Superior temporal gyrus (tissue), 1 donor: ENCODE measurements at regions not wholly inside any gene's neighbourhood (a gene's known extent, or its start where the extent isn't known, plus 50 kb on each side); places are given as distances from the start of the nearest gene placed in this dataset.
"Not testable (repeated sequence)": the region's sequence is repeated elsewhere in the genome, so short reads cannot be mapped to it uniquely, and the experiment has no call there.

Experiments
- DNase-seq: peaks from one replicate; pipeline ENCODE4 v3.0.0-alpha.2; 2016; ENCODE audit errors: extremely low spot score

DNA sequence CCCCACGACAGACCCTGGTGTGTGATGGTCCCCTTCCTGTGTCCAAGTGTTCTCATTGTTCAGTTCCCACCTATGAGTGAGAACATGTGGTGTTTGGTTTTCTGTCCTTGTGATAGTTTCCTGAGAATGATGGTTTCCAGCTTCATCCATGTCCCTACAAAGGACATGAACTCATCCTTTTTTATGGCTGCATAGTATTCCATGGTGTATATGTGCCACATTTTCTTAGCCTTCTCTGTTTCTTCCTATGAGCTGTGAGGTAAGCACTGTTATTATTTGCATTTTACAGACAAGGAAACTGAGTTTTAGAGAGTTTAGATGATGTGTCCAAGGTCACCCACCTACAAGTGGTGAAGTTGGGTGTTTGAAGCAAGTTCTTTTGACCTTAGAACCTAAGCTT, 51.1 kb upstream of the BNC1 start:
- DNase-seq = not testable (repeated sequence)

DNA sequence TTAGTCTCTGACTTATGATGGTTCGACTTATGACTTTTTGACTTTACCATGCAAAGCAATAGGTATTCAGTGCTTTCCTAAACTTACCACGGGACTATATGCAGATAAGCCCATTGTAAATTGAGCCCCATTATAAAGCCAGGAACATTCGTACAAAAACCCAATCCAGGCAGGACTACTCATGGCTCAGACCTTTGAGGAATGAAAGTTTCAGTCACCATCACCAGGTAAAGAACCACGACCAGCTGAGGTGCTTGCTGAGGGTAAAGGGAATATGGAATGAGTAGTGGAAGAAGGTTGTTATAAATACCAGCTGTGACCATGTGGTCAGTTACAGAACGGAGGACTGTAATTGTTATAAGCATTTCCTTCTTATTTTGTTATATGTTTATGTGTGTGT, 54.9 kb upstream of the BNC1 start:
- no peak for DNase-seq

DNA sequence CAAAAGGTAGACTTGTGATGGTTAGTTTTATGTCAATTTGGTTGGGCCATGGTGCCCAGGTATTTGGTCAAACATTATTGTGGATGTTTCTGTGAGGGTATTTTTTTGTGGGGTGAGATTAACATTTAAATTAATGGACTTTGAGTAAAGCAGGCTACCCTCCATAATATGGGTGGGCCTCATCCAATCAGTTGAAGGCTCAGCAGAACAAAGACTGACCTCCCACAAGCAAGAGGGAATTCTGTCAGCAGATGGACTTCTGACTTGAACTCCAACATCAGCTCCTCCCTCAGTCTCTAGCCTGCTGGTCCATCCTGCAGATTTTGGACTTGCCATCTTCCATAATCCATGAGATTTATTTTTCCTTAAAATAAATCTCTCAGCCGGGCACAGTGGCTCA, 55.6 kb upstream of the BNC1 start:
- DNase-seq = no peak

DNA sequence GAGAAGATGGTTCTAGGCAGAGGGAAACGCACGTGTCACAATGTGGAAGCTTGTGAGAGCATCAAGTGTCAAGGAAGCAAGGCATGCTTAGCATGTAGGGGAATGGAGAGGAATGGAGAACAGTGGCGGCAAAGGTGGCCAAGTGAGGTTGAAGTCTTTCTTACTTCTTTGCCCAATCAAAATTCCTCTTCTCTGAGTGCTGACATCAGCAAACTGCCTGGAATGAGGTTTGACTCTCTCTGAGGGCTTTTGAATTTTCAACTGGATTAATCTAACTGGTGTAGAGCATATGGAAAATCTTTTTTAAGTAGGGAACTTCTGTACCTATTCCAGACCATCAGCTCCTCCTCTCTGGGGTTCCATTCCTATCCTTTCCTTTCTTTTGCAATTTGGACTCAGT, 61.9 kb upstream of the BNC1 start:
- no peak for DNase-seq

DNA sequence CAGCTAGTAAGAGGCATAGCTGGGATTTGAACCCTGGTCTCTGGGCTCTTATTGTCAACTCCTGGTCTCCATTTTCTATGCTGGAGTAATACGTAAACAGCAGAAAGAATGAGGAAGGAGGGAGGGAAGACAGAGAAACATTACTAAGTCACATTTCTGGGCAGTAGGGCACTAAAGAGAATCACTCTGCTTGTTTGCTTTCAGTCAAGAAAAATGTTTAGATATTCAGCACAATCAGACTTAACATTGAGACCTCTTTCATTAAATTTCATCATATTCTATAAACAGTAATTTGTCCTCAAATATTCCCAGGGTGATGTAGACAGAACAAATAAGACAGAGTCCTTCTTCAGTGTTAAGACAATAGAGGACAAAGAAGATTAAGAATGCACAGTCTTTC, 67.7 kb upstream of the BNC1 start:
- DNase-seq = no peak

DNA sequence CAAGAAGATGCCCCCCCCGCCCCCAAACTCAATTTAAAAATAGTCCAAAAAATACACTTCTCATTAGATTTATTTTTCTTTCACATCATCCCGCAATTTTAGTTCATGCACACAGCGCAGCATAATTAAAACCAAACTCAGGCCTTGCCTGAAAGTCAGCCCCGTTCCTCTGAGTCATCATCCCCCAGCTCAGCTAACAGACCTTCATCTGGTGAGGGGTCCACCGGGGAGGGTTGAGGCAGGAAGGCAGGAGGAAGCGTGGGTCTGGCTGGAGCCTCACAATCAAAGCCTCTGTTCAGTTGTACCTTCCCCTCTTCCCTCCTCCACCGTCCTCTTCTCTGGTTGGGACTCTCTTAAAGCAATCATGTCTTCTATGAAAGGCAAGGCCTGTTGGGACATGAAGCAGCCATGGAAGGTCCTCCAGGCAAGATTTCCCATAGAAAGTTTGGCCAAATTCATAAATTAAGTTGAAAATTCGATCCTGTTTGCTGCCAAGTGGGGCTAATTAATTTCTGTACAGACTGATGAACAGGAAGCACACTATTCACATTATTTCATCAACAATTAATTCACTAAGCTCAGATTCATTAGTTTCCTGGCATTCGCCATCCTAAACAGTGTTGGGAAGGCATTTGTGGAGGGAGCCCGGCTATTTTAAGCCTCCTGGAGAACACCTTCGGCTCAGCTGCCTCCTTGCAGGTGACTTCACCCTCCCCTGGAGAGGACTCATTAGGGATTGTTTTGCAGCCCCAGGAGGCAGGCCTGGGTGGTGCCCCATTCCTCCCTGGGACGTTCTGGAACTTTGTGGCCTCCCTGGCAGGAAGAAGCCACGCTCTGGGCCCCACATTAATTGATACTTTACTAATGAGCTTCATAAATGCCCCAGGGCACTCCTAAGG, 72.3 kb upstream of the BNC1 start:
- no peak for DNase-seq

DNA sequence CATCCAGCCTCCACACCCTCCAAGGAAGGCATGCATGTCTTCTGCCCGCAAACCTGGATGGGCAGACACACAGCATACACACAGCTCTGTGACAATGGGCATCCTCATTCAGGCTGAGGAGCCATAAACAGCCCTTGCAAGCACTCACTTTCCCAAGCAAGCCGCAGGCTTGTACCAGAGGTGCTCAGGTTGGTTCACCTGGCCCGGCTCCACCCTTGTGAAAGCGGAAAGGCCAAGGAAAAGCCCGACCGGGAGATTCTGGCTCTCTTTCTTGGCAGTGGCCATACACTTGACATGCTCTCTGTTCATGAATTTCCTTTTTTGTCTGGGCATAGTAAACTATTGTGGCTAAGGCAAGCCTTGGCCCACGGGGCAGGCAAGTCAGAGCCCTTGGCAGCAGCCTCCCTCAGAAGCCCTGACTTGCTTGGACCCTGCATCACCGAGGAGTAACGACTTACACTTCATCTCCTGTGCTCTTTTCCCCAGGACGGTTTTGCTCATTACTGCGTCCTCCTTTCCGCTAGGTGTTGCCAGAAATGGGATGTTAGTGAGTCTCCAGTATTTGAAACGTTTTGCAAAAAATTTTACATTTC, 74.6 kb upstream of the BNC1 start:
- DNase-seq = no peak

DNA sequence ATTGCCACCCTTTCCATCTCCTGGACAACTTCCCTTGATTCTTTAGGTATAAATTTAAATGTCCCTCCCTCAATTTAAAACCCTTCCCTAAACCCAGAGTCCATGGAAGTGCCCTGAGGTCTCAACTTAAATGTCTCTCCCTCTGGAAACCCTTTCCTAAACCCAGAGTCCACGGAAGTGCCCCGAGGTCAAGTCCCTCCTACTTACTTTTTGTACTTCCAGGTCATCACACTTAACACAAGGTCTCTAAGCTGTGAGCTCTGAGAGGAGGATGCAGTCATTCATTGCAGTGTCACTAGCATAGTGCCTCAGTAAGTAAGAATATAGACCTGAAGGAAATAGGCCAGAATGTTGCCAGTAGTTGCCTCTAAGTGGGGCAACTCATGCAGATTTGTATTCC, 78.2 kb upstream of the BNC1 start:
- DNase-seq = no peak

DNA sequence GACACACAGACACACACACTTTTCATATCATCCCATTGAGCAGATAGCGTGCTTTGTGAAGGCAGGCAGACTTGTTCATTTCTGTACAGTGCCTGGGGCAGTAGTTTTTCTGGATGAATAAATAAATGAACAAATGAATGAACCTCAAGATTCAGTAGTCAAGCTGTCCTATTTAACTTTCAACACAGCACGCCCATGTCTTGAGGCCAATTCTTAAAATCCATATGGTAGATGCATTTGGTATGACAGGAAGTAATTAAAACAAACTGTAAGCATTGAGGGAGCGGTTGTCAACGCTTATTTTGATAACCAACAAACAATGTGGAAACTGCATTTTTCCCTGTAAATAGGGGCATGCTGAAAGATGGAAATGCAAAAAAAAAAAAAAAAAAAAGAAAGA, 80.0 kb upstream of the BNC1 start:
- DNase-seq = no peak

DNA sequence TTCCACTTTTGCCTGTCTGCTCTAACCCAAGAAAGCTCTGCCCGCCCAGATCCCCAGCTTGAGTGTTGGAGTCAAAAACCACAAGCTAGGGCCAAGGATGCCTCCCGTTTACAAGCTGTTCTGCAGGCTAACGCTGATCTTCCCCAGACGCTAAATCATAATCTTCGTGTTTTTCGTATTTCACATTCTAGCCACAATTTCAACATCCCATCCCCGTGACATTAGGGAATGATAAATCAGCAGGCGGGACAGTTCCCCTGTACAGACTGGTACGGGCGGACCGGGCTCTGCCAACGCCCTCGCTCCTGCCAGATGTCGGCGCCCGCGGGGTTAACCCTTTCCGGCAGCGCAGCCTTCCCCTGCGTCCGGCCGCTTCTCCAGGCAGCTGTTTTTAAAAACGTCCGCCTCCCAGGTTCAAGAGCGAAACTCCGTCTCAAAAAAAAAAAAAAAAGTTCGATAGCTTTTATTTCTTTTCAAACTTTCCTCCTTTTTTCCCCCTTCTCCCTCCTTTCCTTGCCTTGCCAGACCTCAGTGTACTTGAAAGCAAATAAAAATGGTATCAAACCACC, 81.0 kb upstream of the BNC1 start:
- DNase-seq = peak; percentile 77

DNA sequence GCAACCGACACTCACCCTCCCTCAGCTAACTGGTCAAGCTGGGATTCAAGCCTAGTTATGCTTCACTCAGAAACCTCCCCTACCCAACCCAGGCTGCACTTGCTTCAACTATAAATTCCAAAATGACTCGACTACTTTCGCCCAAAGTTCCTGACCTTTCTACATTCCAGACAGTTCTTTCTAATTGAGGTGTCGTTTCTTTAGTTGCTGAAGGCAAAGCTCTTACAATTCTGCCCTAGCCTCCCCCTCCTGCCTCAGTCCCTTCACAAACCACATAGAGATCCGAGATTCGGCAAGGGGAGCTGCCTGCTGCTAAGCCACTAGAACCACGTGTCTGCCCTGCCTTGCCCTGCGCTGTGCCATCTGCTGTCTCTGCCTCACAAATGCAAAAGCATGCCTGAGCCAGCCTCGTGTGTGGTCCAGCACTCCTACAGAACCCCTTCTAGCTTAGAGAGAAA, 74.7 kb upstream of the SH3GL3 start:
- peak; percentile 35 for DNase-seq

DNA sequence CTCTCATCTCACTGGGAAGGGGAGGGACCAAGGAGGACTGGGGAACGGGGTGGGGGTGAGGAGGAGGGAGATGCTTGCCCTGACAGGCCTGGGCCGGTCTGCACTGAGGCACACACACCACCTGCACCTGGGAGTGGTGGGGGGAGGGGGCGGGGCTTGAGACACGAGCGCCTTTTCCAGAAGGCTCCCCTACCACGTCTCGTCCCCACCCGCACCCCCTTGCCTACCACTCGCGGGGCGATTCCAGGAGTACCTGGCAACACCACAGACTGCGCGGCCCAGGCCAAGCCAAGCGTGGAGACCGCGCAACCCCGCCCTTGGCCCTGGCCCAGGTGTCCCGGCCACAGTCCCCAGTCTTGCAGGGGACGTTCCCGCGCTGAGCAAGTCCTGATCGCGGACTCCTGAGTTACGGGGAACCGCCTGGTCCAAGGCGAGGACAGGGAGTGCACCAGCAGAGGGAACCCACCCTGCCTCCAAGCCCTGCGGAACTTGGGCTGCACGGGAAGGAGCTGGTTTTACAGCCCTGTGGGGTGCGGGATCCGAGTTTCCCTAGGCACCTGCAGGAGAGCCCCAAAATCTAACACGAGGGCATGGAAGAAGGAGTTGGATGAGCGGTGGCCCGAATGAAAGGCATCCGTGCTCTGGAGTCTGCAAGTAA, 68.1 kb upstream of the SH3GL3 start:
- DNase-seq = no peak

DNA sequence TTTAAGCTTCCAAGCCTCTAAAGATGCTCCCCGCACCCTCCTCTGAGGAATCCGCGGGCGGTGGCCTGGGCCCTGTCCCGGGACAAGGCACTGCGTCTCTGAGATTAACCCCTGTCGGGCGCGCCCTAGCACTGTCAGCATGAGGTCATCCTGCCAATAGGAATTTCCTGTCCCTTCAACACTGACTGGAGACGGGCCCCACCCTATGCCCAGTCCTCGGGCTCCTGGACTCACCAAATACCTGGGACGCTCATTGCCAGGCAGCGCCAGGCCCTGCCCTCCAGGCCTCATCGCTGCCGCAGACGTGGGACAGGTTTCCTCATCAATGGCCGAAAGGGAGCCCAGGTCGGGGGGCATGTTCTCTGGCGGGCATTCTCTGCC, 67.6 kb upstream of the SH3GL3 start:
- no peak for DNase-seq

DNA sequence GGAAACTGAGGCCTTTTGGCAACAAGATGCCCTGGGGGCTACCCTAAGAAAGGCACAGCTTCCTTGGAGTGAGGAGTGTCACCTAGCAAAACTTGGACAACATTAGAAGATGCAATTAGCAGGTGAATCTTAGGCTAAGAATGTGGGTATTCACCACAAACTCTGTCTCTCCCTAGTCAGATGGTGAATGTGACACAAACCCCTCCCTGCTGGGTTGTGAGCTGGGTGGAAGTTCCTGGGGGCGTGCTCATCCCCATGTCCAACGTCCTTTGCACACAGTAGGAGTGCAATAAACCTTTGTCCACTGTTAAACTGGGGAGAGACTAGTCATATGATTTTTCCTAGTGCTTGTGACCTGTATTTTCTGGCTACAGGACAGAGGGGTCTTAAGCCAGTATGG, 67.1 kb upstream of the SH3GL3 start:
- DNase-seq = no peak

DNA sequence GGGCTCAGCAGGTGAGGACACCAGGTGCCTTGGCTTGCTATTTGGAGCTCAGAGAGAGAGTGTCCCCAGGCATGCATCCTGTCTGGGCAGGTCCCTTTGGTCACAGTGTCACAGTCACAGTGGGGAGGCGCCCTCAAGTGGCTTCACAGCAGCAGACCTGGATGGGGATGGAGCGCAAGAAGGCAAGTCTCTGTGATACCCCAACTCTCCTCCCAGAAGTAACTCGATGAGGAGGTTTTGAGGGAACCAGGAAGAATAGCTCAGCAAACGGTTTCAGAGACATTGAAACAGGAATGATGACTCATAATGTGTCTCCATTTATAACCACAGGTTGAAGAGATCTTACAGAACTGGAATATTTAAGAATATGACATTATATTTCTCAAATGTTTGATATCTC, 66.5 kb upstream of the SH3GL3 start:
- peak; percentile 45 for DNase-seq

DNA sequence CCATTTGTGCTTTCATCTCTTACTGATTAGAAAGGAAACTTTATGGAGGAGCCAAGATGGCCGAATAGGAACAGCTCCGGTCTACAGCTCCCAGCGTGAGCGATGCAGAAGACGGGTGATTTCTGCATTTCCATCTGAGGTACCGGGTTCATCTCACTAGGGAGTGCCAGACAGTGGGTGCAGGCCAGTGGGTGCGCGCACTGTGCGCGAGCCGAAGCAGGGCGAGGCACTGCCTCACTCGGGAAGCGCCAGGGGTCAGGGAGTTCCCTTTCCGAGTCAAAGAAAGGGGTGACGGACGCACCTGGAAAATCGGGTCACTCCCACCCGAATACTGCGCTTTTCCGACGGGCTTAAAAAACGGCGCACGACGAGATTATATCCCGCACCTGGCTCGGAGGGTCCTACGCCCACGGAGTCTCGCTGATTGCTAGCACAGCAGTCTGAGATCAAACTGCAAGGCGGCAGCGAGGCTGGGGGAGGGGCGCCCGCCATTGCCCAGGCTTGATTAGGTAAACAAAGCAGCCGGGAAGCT, 63.5 kb upstream of the SH3GL3 start:
- DNase-seq = not testable (repeated sequence)

DNA sequence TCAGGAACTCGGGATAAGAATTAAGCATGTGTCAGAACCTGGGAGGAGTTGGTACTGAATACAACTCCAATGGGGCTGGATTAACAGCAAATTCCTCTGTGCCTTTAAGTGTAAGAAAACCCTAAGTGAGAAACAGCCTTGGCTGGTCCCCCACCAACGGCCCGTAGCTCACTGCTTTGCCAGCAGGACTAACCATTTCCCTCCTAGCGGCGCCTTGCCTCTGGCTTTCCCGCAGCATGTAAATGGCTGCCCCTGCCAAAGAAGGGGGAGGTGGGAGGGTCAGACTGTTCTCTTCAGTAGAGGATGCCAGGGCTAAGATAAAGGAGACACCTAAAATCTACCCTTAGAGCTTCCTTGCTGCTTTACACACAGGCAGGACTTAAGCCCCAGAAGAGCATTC, 51.0 kb upstream of the SH3GL3 start:
- DNase-seq = no peak
